GM21737 (cell line): ENCODE measurements at regions not wholly inside any gene's neighbourhood (a gene's known extent, or its start where the extent isn't known, plus 50 kb on each side); places are given as distances from the start of the nearest gene placed in this dataset.
"Not testable (repeated sequence)": the region's sequence is repeated elsewhere in the genome, so short reads cannot be mapped to it uniquely, and the experiment has no call there.

Experiments
- ATAC-seq: cut with Tn5 transposase; IDR thresholded peaks from one replicate; pipeline ENCODE4 v1.9.1; 2021; ENCODE audit warnings: mild to moderate bottlenecking, moderate library complexity; ENCODE audit not compliant: unreplicated experiment

GRCh38 chr4:174080361-174080760 lies 203.1 kb downstream of the FBXO8 start:
- no peak for ATAC-seq

DNA sequence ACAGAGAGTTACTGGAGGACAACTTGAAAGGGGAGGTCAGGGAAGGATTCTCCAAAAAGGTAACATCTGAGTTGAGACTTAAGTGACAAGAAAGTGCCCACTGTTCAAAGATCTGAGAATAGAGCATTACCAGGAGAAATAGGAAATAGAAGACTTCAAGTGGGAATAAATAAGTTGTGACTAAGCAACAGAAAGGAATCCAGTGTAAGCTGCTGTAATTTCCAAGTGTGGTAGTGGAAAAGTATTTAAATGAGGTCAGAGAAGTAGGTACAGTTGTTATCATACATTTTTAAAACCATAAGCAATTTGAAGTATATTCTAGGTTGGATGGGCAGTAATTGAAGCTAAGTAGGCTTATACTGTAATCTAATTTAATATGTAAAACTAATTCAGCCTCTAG lies 211.9 kb downstream of the FBXO8 start:
- no peak for ATAC-seq

DNA sequence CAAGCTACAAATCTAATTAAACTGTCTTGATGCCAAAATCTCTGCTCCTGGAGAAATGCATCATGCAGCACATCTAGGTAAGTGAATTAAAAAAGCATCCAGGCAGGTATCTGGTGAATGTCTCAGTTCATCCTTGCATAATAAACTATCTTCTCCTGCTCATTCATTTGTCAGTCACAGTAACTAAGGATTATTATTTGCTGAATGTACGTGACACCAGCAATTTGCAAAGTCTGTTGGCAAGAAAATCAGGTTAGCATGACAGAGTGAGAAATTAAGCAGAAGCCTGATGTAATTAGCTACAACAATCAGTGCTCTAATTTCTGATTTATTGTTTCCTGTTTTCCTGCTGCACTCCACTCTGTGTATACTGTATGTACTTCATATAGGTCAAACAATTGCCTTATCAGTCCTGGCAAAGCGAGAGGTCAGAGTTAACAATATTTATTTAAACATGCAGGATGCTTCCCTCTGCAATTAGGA lies 213.6 kb downstream of the FBXO8 start:
- no peak for ATAC-seq

GRCh38 chr4:174066611-174067205 lies 216.8 kb downstream of the FBXO8 start:
- no peak for ATAC-seq

DNA sequence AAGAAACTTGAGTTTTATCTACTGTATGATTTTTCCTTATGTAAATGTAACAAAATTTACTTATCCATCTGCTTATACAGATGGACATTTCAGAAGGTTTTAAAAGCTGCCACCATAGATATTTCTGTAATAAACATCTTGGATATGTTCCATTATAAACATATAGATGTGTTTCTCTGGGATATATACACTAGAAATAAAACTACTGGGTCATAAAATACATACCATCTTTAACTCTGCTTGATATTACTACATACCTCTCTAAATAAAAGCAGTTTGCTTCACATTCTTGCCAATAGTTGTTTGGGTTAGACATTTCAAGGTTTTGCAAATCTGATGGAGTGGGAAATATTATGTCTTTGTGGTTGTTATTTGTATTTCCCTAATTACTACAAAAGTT lies 220.6 kb downstream of the FBXO8 start:
- no peak for ATAC-seq

- no peak for ATAC-seq
Measured at GRCh38 chr4:174061026-174061425, 222.4 kb downstream of the FBXO8 start.

- no peak for ATAC-seq
Measured at GRCh38 chr4:174058846-174059245, 224.6 kb downstream of the FBXO8 start.

DNA sequence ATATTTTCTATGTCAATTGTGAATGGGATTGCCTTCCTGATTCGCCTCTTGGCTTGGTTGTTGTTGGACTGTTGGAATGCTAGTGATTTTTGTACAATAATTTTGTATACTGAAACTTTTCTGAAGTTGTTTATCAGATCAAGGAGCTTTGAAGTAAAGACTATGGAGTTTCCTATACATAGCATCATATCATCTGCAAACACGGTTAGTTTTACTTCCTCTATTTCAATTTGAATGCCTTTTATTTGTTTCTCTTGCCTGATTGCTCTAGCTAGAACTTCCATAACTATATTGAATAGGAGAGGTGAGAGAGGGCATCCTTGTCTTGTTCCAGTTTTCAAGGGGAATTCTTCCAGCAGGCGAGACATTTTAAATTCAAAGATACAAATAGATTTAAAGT lies 226.5 kb downstream of the FBXO8 start:
- no peak for ATAC-seq

- ATAC-seq: no peak
Measured at GRCh38 chr4:174055344-174055743, 228.1 kb downstream of the FBXO8 start.

- no peak for ATAC-seq
Measured at GRCh38 chr4:174053895-174054294, 229.6 kb downstream of the FBXO8 start.

DNA sequence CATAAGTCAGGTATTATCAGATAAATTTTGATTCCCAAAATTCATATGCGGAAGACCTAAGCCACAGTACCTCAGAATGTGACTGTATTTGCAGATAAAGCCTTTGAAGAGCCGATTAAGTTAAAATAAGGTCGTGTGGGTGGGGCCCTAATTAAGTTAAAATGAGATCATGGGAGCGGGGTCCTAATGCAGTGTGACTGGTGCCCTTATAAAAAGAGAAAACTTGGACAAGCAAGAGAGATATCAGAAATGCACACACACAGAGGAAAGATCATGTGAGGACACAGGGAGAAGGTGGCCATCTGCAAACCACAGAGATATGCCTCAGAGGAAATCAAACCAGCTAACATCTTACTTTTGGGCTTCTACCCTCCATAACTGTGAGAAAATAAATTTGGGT lies 236.1 kb downstream of the FBXO8 start:
- no peak for ATAC-seq

GRCh38 chr4:174045829-174046228 lies 237.6 kb downstream of the FBXO8 start:
- ATAC-seq: not testable (repeated sequence)

GRCh38 chr4:174045381-174045780 lies 238.1 kb downstream of the FBXO8 start:
- ATAC-seq: no peak

DNA sequence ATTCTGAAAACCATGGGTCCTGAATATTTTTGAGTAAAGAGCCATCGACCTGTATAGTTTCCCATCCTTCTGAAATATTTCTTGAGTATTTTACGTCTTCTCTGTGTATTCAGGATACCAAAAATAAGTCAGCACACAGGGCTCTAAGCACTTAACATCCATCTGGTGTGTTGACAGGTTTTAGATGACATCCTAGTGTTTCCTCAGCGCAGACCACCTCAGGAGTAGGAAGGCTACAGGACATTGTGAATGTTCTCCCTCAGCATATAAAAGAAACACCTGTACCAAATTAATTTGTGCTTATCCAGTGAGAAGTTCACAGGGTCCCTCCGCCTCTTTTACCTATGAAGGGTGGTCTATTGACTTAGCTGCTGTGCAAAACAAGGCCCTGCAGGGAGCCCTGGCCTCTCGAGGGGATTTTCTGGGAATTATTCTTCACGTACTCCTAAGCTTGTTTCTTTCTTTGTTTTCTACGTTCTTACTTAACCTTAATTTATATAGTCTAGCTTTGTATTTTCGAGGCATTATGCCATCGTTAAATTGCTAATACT lies 241.8 kb downstream of the FBXO8 start:
- no peak for ATAC-seq

DNA sequence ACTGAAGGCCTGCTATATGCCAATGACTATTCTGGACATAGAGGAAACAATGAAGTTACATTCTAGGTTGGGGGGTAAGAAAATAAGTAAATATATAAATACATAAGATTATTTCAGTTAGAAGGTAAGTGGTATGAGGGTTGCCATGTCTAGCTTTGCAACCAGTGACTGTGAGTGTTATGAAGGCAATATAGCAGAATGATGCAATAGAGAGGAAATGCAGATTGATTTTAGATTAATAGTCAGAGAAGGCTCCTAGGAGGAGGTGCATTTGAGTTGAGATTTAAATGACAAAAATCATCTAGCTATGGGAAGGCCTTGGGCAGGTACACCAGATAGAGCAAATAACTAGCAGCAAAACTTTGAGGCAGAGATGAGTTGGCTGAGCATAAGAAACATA lies 243.2 kb downstream of the FBXO8 start:
- ATAC-seq: no peak

- no peak for ATAC-seq
Measured at GRCh38 chr4:174038481-174038880, 245.0 kb downstream of the FBXO8 start.

DNA sequence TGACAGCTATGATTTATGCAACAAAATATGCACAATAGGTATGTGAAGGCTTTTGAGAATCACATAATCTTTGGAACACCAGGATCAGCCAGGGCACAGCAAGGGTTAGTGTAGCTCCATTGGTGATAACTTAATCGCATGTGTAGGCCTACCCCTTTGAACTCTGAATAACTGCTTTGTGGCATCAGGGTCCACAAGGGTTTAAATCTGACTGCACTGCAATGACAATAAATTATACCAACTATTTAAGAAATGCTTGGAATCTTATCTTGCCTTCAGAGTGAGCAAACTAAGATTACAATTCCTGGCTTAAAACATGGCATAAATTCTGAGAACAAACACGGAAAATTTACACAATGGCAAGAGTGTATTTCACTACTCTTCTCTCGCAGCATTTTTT lies 245.8 kb downstream of the FBXO8 start:
- no peak for ATAC-seq

GRCh38 chr4:174037049-174037448 lies 246.4 kb downstream of the FBXO8 start:
- no peak for ATAC-seq

- ATAC-seq: no peak
Measured at GRCh38 chr4:174036576-174036975, 246.9 kb downstream of the FBXO8 start.

DNA sequence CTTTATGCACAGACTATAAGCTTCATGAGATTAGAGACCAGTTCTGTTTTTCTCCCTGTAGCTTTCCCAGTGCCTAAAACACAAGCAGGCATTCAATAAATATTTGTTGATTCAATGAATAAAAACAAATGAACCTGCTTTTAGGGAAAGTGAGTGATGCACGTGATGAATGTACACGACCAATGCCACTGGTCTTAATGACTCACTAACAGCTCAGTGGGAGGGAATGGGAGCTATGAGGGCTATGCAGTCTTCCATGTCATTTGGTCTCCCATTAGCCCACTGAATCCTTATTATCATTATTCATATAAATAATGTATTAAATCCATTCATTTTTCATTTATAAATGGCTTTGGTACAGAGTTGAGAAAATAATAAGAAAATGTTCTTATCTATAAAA lies 247.4 kb downstream of the FBXO8 start:
- no peak for ATAC-seq

DNA sequence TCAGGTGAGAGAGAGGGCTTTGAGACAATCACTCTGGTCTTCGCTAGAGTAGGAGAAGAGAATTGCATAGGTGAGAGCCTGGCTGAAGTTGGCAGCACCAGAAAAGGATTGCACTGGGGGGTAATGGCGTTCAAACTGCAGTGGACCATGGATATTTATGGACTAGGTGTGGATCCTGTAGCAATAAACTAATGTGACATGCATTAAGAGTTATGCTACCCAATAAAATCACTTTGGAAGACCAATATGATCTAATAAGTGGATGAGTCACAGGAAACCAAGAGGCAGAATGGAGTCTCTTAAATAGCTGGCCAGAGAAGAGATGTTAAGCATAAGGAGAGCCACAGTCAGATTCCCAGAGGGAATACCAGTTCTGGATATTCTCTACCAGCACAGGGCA lies 259.8 kb downstream of the FBXO8 start:
- no peak for ATAC-seq

DNA sequence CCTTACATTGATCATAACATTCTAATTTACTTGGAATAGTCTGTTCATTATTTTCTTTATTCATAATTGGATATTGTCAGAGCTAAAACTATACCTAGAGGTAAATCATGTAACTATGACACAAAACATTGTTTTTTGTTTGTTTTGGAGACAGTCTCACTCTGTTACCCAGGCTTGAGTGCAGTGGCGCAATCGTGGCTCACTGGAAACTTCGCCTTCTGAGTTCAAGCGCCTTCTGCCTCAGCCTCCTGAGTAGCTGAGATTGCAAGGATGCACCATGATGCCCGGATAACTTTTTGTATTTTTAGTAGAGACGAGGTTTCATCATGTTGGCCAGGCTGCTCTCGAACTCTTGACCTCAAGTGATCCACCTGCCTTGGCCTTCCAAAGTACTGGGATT lies 265.2 kb downstream of the FBXO8 start:
- ATAC-seq: no peak

- no peak for ATAC-seq
Measured at GRCh38 chr4:174016251-174016650, 267.2 kb downstream of the FBXO8 start.
